ENCODE measurements at regions not wholly inside any gene's neighbourhood (a gene's known extent, or its start where the extent isn't known, plus 50 kb on each side); places are given as distances from the start of the nearest gene placed in this dataset.

DNA sequence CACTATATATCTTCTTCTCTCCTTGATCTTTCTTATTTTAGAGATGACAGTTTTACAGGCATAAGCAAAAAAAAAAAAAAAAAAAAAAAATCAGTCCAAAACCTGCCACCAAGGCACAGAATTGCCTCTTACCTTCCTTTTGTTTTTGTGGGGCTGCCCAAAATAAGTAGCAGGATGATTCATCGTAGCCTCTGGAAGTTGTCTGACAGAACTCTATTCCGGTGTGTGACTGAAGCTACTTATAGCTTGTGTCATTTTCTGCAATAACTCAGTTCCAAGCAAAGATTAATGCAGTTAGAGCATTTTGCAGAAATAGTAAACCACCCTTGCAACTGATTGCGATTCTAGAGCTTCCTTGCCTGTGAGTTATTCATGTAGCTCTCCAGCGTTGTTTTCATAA is 186.8 kb downstream of the KIF2B start:
- no peak overlapping the region for H3K27ac ChIP-seq (ENCODE audit: insufficient read depth, low read length)
- WGBS, 2 experiments (ENCODE audit: extremely low coverage in 2 of 2, insufficient read length in 1 of 2) = 79% methylated on average over 2 of the region's 4 CpGs; no CpG with 5 or more reads in 1 of the 2 experiments
- no peak overlapping the region for H3K14ac ChIP-seq (replicated peaks; ENCODE audit: low read depth, low read length)
- H2BK15ac ChIP-seq (ENCODE audit: low read depth, low read length) = no peak overlapping the region
- no peak overlapping the region for H4K91ac ChIP-seq (ENCODE audit: insufficient read depth, low read depth, low read length)
- no peak overlapping the region for H2AFZ ChIP-seq (replicated peaks; ENCODE audit: low read length, poor library complexity)
- dilution Hi-C loops (cut with HindIII; ENCODE audit: low sequenced_read_pairs, unreplicated experiment) (no loop called here), in situ Hi-C loops (cut with MboI; ENCODE audit: low sequenced_read_pairs) (no loop called here), intact Hi-C loops (cut with micrococcal nuclease) (no loop called here)
- ATAC-seq (ENCODE audit: low read depth) = no peak
- H4K5ac ChIP-seq (ENCODE audit: low read depth, low read length) = no peak overlapping the region
- H3K4me2 ChIP-seq (ENCODE audit: low read depth, low read length) = no peak overlapping the region
- ChIA-PET CTCF (no interaction called here), POLR2A (ENCODE audit: unreplicated experiment) (no interaction called here)
- no peak overlapping the region for H2BK5ac ChIP-seq (ENCODE audit: low read depth, low read length, poor library complexity, severe bottlenecking)
- no peaks in the 10 kb centered on the region for H4K20me1 ChIP-seq (ENCODE audit: insufficient read depth, low read length)
- H3K4me1 ChIP-seq (ENCODE audit: control insufficient read depth, insufficient read depth, low read length) = no peaks in the 10 kb centered on the region
- no peak overlapping the region for H2BK120ac ChIP-seq (ENCODE audit: low read depth, low read length)
- H4K8ac ChIP-seq (ENCODE audit: low read depth in 2 of 2, low read length in 2 of 2) = no peak overlapping the region
- no peak overlapping the region for H3K56ac ChIP-seq (ENCODE audit: extremely low read depth, insufficient read depth, low read length)
- BruUV-seq (replicated peaks) = no TSS peak
- peaks cover 3% of the 10 kb centered on the region; the same call in 1 of the 2 replicates for H3K9me3 ChIP-seq (ENCODE audit: control insufficient read depth, insufficient read depth, low read length)
- H3K36me3 ChIP-seq (ENCODE audit: control insufficient read depth, insufficient read depth, low read length) = no peaks in the 10 kb centered on the region
- no peaks in the 10 kb centered on the region for H3K79me1 ChIP-seq (ENCODE audit: low read depth in 1 of 2, low read length in 2 of 2)
- TF ChIP-seq POLR2A (IDR thresholded peaks at IDR 0.05; ENCODE audit: low read depth, low read length) (no peak), RAD21 (IDR thresholded peaks at IDR 0.05; ENCODE audit: low read length) (no peak), NFE2L2 (IDR thresholded peaks at IDR 0.05; ENCODE audit: low read depth, low read length) (no peak), MAFK (IDR thresholded peaks at IDR 0.05; ENCODE audit: low read depth, low read length) (no peak), RCOR1 (IDR thresholded peaks at IDR 0.05; ENCODE audit: insufficient replicate concordance, low read length) (no peak), SMC3 (IDR thresholded peaks at IDR 0.05; ENCODE audit: low read depth, low read length) (no peak), RFX5 (IDR thresholded peaks at IDR 0.05; ENCODE audit: low read depth, low read length) (no peak), MAZ (IDR thresholded peaks at IDR 0.05; ENCODE audit: borderline replicate concordance, low read depth, low read length) (no peak), BHLHE40 (IDR thresholded peaks at IDR 0.05; ENCODE audit: low read depth, low read length) (no peak), FOS (IDR thresholded peaks at IDR 0.05; ENCODE audit: low read depth, low read length) (no peak)
- TF ChIP-seq, protein P1, sequence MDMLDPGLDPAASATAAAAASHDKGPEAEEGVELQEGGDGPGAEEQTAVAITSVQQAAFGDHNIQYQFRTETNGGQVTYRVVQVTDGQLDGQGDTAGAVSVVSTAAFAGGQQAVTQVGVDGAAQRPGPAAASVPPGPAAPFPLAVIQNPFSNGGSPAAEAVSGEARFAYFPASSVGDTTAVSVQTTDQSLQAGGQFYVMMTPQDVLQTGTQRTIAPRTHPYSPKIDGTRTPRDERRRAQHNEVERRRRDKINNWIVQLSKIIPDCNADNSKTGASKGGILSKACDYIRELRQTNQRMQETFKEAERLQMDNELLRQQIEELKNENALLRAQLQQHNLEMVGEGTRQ (IDR thresholded peaks at IDR 0.05; ENCODE audit: low read depth, low read length) = no peak
- TF ChIP-seq, protein P2, sequence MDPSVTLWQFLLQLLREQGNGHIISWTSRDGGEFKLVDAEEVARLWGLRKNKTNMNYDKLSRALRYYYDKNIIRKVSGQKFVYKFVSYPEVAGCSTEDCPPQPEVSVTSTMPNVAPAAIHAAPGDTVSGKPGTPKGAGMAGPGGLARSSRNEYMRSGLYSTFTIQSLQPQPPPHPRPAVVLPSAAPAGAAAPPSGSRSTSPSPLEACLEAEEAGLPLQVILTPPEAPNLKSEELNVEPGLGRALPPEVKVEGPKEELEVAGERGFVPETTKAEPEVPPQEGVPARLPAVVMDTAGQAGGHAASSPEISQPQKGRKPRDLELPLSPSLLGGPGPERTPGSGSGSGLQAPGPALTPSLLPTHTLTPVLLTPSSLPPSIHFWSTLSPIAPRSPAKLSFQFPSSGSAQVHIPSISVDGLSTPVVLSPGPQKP (IDR thresholded peaks at IDR 0.05; ENCODE audit: borderline replicate concordance, low read depth, low read length) = no peak
- no peak overlapping the region for H3K4ac ChIP-seq (ENCODE audit: low read depth, low read length)
- no peak overlapping the region for H3K18ac ChIP-seq (ENCODE audit: low read depth, low read length)
- H2AK9ac ChIP-seq (replicated peaks; ENCODE audit: low read depth, low read length, poor library complexity) = no peak overlapping the region
- H3K9me1 ChIP-seq (ENCODE audit: insufficient read depth, low read length) = no peaks in the 10 kb centered on the region
- no peaks in the 10 kb centered on the region for H3K27me3 ChIP-seq (ENCODE audit: control insufficient read depth, insufficient read depth, low read length)
- no peak overlapping the region for H3K4me3 ChIP-seq (ENCODE audit: insufficient read depth, low read depth, low read length)
- H3K9ac ChIP-seq (ENCODE audit: low read depth, low read length) = no peak overlapping the region
- no peak overlapping the region for H3K23ac ChIP-seq (ENCODE audit: low read depth, low read length)
- no peak overlapping the region for H2AK5ac ChIP-seq (ENCODE audit: low read depth, low read length)
- no peak overlapping the region for H2BK20ac ChIP-seq (ENCODE audit: low read depth, low read length)
- no peak for DNase-seq

Measured in IMR-90 (cell line).